ENCODE measurements at regions not wholly inside any gene's neighbourhood (a gene's known extent, or its start where the extent isn't known, plus 50 kb on each side); places are given as distances from the start of the nearest gene placed in this dataset.

- no peak overlapping the region for H3K27ac ChIP-seq
- no peaks in the 10 kb centered on the region for H3K27me3 ChIP-seq
Observed at GRCh38 chr9:134231767-134232166, 67.4 kb upstream of the RNU6ATAC start.

GRCh38 chr9:134233022-134233421 is 68.7 kb upstream of the RNU6ATAC start:
- no peak for DNase-seq (ENCODE audit: low spot score in 2 of 2)
- Histone ChIP-seq H3K27me3 (no peaks in the 10 kb centered on the region), H3K27ac (no peak overlapping the region), H3K9me3 (no peaks in the 10 kb centered on the region), H3K4me1 (peaks cover 5 to 23% of the 10 kb centered on the region in 2 donors), H3K4me3 (no peak overlapping the region), H3K36me3 (no peaks in the 10 kb centered on the region)
- intact Hi-C loops (cut with DNase I): no loop called here
- TF ChIP-seq, protein P1, sequence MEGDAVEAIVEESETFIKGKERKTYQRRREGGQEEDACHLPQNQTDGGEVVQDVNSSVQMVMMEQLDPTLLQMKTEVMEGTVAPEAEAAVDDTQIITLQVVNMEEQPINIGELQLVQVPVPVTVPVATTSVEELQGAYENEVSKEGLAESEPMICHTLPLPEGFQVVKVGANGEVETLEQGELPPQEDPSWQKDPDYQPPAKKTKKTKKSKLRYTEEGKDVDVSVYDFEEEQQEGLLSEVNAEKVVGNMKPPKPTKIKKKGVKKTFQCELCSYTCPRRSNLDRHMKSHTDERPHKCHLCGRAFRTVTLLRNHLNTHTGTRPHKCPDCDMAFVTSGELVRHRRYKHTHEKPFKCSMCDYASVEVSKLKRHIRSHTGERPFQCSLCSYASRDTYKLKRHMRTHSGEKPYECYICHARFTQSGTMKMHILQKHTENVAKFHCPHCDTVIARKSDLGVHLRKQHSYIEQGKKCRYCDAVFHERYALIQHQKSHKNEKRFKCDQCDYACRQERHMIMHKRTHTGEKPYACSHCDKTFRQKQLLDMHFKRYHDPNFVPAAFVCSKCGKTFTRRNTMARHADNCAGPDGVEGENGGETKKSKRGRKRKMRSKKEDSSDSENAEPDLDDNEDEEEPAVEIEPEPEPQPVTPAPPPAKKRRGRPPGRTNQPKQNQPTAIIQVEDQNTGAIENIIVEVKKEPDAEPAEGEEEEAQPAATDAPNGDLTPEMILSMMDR (IDR thresholded peaks at IDR 0.05): no peak

More at GRCh38 chr9:134231767-134232166, 67.4 kb upstream of the RNU6ATAC start:
- intact Hi-C loops (cut with DNase I): no loop called here
- TF ChIP-seq, protein P1 (IDR thresholded peaks at IDR 0.05): no peak
- Histone ChIP-seq H3K4me1 (peaks cover 5 to 23% of the 10 kb centered on the region in 2 donors), H3K36me3 (no peaks in the 10 kb centered on the region), H3K9me3 (no peaks in the 10 kb centered on the region), H3K4me3 (no peak overlapping the region)
- DNase-seq (ENCODE audit: low spot score in 2 of 2): no peak

DNA sequence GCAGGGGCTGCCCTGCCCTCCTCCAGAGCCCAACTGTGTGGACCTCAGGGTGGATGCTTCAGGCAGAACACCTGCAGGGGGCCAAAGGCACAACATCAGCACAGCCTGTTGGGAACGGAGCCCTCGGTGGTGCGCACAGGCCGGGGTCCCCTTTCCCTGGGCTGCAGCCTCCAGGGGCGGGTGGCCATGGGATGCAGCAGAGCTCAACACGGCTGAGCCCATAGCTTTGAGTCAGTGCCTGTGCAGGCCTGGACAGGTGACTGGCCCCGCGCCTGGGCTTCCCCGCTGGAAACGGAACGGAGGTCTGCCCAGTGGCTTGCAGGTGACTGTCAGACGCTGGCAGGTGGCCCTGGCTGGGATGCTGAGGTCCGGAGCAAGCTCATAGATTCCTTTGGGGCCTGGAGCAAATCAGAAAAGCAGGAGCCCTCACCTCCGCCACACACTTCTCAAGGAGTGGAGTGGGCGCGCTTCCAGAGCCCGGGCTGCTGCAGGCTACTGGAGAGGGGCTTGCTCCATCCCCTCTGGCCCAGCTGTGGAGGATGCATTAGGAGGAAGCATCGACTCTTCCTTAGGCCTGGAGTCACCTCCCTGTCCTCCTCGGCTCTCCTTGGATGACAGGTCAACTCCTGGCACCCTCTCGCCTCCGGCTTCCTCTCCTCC is 69.8 kb upstream of the RNU6ATAC start:
- H3K4me3 ChIP-seq: no peak overlapping the region
- intact Hi-C loops (cut with DNase I): no loop called here
- H3K27ac ChIP-seq: no peak overlapping the region
- TF ChIP-seq, protein P1 (IDR thresholded peaks at IDR 0.05): no peak
- no peaks in the 10 kb centered on the region for H3K36me3 ChIP-seq
- H3K27me3 ChIP-seq: no peaks in the 10 kb centered on the region
- H3K4me1 ChIP-seq: peaks cover 5 to 23% of the 10 kb centered on the region in 2 donors
- no peak for DNase-seq (ENCODE audit: low spot score in 2 of 2)
- H3K9me3 ChIP-seq: no peaks in the 10 kb centered on the region

- no peak overlapping the region for H3K27ac ChIP-seq
- no peaks in the 10 kb centered on the region for H3K9me3 ChIP-seq
- intact Hi-C loops (cut with DNase I): no loop called here
- no peaks in the 10 kb centered on the region for H3K36me3 ChIP-seq
- no peak for DNase-seq (ENCODE audit: low spot score in 2 of 2)
- no peaks in the 10 kb centered on the region for H3K27me3 ChIP-seq
- peaks cover 5 to 23% of the 10 kb centered on the region in 2 donors for H3K4me1 ChIP-seq
- no peak overlapping the region for H3K4me3 ChIP-seq
- TF ChIP-seq, protein P1 (IDR thresholded peaks at IDR 0.05): no peak
Observed at GRCh38 chr9:134234687-134235359, 70.5 kb upstream of the RNU6ATAC start.

- peaks cover 5 to 23% of the 10 kb centered on the region in 2 donors for H3K4me1 ChIP-seq
- H3K36me3 ChIP-seq: no peaks in the 10 kb centered on the region
- no peaks in the 10 kb centered on the region for H3K9me3 ChIP-seq
- H3K27me3 ChIP-seq: no peaks in the 10 kb centered on the region
- intact Hi-C loops (cut with DNase I): no loop called here
- H3K4me3 ChIP-seq: no peak overlapping the region
- DNase-seq (ENCODE audit: low spot score in 2 of 2): no peak
- no peak overlapping the region for H3K27ac ChIP-seq
- TF ChIP-seq, protein P1 (IDR thresholded peaks at IDR 0.05): no peak
Observed at GRCh38 chr9:134235366-134235765, 71.0 kb upstream of the RNU6ATAC start.
